Glutamatergic neuron (in vitro differentiated cells): ENCODE measurements at regions not wholly inside any gene's neighbourhood (a gene's known extent, or its start where the extent isn't known, plus 50 kb on each side); places are given as distances from the start of the nearest gene placed in this dataset.
"Not testable (repeated sequence)": the region's sequence is repeated elsewhere in the genome, so short reads cannot be mapped to it uniquely, and the experiment has no call there.

ENCODE experiments used
- DNase-seq: peaks from one replicate; pipeline ENCODE4 v3.0.0; 2022
- H3K27ac Mint-ChIP-seq: one replicate; pipeline ENCODE4 v1.8.0; 2020; ENCODE audit warnings: mild to moderate bottlenecking, mixed read lengths, inconsistent platforms; ENCODE audit not compliant: unreplicated experiment
- H3K27me3 Mint-ChIP-seq: one replicate; pipeline ENCODE4 v1.8.0; 2020; ENCODE audit warnings: mild to moderate bottlenecking, moderate library complexity, mixed read lengths, inconsistent platforms; ENCODE audit not compliant: unreplicated experiment
- H3K36me3 Mint-ChIP-seq: one replicate; pipeline ENCODE4 v1.8.0; 2020; ENCODE audit warnings: mild to moderate bottlenecking, mixed read lengths, inconsistent platforms; ENCODE audit not compliant: unreplicated experiment
- H3K4me1 Mint-ChIP-seq: one replicate; pipeline ENCODE4 v1.8.0; 2020; ENCODE audit warnings: mild to moderate bottlenecking, low read depth, mixed read lengths, inconsistent platforms; ENCODE audit not compliant: unreplicated experiment
- H3K4me3 Mint-ChIP-seq: one replicate; pipeline ENCODE4 v1.8.0; 2020; ENCODE audit warnings: mild to moderate bottlenecking, mixed read lengths, inconsistent platforms; ENCODE audit not compliant: unreplicated experiment
- H3K9me3 Mint-ChIP-seq: one replicate; pipeline ENCODE4 v1.8.0; 2020; ENCODE audit warnings: mild to moderate bottlenecking, moderate library complexity, mixed read lengths, inconsistent platforms; ENCODE audit not compliant: unreplicated experiment
- TF ChIP-seq, protein P1 (sequence below): fragments of 200-600 bp; sonication (generic); IDR thresholded peaks from one replicate; pipeline ENCODE4 v1.5.0; 2021; ENCODE audit not compliant: partially characterized antibody, unreplicated experiment

GRCh38 chr13:80074143-80074752 lies 266.7 kb downstream of the SPRY2 start:
- Mint-ChIP-seq H3K4me1 (no peaks in the 10 kb centered on the region), H3K4me3 (no peak overlapping the region), H3K9me3 (no peaks in the 10 kb centered on the region), H3K27me3 (no peaks in the 10 kb centered on the region), H3K36me3 (no peaks in the 10 kb centered on the region), H3K27ac (no peak overlapping the region)
- TF ChIP-seq, protein P1, sequence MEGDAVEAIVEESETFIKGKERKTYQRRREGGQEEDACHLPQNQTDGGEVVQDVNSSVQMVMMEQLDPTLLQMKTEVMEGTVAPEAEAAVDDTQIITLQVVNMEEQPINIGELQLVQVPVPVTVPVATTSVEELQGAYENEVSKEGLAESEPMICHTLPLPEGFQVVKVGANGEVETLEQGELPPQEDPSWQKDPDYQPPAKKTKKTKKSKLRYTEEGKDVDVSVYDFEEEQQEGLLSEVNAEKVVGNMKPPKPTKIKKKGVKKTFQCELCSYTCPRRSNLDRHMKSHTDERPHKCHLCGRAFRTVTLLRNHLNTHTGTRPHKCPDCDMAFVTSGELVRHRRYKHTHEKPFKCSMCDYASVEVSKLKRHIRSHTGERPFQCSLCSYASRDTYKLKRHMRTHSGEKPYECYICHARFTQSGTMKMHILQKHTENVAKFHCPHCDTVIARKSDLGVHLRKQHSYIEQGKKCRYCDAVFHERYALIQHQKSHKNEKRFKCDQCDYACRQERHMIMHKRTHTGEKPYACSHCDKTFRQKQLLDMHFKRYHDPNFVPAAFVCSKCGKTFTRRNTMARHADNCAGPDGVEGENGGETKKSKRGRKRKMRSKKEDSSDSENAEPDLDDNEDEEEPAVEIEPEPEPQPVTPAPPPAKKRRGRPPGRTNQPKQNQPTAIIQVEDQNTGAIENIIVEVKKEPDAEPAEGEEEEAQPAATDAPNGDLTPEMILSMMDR: no peak
- DNase-seq: no peak

DNA sequence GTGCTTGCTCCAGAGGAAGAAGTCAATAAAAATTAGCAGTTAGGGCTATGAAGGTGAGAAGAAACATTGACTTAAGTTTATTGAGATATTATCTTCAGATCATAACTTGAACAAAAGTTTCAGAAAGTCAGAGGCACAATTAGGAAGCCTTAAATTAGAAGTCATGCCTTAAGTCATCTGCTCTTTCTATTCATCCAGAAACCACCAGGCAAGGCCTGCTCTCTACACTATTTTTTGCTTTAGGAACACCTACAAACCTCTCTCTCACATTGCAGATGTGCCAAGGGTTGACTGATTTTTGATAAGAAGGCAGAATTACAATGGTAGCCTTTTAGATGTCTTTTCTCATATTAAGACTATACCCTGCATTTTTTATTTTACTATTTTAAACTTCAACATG lies 268.7 kb downstream of the SPRY2 start:
- Mint-ChIP-seq H3K4me1 (no peaks in the 10 kb centered on the region), H3K36me3 (no peaks in the 10 kb centered on the region), H3K27me3 (no peaks in the 10 kb centered on the region), H3K4me3 (no peak overlapping the region), H3K27ac (no peak overlapping the region), H3K9me3 (no peaks in the 10 kb centered on the region)
- DNase-seq: no peak
- TF ChIP-seq, protein P1: no peak

DNA sequence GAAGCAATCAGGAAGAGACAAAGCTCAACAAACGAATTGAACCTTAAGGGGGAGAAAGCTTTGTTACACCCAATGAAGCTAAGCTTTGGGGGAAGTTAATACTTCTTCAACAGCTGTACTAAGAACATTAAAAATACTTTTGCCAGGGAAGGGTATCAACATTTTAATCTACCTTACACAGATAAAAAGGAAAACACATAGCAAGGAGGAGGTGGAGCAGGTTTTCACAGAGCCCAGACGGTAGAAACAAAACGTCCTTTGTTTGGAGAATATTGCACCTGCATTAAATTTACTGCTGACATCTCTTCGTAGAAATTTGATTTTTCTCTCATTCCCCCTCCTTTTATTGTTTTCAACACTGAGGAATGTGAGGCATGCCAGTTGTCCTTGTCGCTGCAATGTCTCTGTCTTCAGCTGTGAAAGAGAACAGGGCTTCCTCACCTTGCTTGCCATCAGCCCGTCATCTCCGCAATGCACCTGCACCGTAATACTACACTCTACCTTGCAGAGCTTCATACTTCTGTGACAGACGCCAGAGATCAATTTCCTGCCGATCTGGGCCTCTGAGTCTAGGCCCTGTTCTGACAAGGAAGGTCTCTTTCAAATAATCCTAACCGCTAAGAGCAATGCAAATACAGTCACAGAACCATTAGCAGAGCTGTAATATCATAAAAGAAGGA lies 270.8 kb downstream of the SPRY2 start:
- TF ChIP-seq, protein P1: no peak
- no peaks in the 10 kb centered on the region for H3K4me1 Mint-ChIP-seq
- no peaks in the 10 kb centered on the region for H3K27me3 Mint-ChIP-seq
- no peak overlapping the region for H3K27ac Mint-ChIP-seq
- no peaks in the 10 kb centered on the region for H3K36me3 Mint-ChIP-seq
- no peaks in the 10 kb centered on the region for H3K9me3 Mint-ChIP-seq
- H3K4me3 Mint-ChIP-seq: no peak overlapping the region
- no peak for DNase-seq

DNA sequence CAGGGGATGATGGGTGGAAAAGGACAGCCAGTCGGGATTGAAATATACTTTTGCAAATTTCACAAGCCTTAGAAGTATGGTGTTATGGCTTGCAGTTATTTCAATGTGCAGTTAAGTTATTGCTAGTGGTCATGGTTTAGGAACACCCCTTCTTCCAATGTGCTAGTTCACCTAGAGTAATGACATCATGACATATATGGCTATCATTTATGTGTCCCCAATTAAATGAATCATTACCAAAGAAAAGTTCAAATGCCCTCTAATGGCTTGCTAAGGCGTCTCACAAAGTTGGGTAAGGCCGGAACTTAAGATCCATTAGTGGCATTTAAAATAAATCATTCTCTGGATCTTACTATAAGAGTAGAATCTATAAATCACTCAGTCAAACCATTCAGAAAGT lies 271.6 kb downstream of the SPRY2 start:
- no peak overlapping the region for H3K27ac Mint-ChIP-seq
- H3K4me1 Mint-ChIP-seq: no peaks in the 10 kb centered on the region
- H3K4me3 Mint-ChIP-seq: no peak overlapping the region
- no peaks in the 10 kb centered on the region for H3K36me3 Mint-ChIP-seq
- no peaks in the 10 kb centered on the region for H3K9me3 Mint-ChIP-seq
- DNase-seq: no peak
- TF ChIP-seq, protein P1: no peak
- no peaks in the 10 kb centered on the region for H3K27me3 Mint-ChIP-seq

DNA sequence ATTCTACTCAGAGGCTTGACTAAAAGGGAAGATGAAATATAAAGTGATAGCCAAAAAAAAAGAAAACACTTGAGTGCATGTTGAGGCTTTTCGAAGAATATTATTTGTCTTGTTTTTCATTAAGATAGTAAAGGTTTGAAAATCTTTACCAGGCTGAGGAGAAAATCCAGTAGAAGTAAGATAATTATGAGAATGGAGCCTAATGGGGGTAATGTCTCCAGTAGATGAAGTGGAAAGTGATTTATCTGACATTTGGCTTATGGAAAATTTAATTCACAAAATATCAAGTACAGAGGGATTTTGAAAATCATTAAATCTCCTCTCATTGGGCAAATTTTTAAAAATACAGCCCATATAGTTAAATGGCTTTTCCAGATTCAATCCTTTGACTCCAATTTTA lies 274.9 kb downstream of the SPRY2 start:
- TF ChIP-seq, protein P1: no peak
- H3K9me3 Mint-ChIP-seq: peaks cover 2% of the 10 kb centered on the region
- no peaks in the 10 kb centered on the region for H3K36me3 Mint-ChIP-seq
- H3K4me3 Mint-ChIP-seq: no peak overlapping the region
- DNase-seq: no peak
- no peak overlapping the region for H3K27ac Mint-ChIP-seq
- no peaks in the 10 kb centered on the region for H3K27me3 Mint-ChIP-seq
- no peaks in the 10 kb centered on the region for H3K4me1 Mint-ChIP-seq

GRCh38 chr13:80062416-80062815 lies 278.5 kb downstream of the SPRY2 start:
- H3K4me1 Mint-ChIP-seq, H3K27me3 Mint-ChIP-seq, DNase-seq, H3K36me3 Mint-ChIP-seq, H3K27ac Mint-ChIP-seq, H3K4me3 Mint-ChIP-seq, H3K9me3 Mint-ChIP-seq: not testable (repeated sequence)
